HG02763 (cell line): ENCODE measurements at regions not wholly inside any gene's neighbourhood (a gene's known extent, or its start where the extent isn't known, plus 50 kb on each side); places are given as distances from the start of the nearest gene placed in this dataset.

Experiments used
- ATAC-seq: cut with Tn5 transposase; IDR thresholded peaks from one replicate; pipeline ENCODE4 v1.9.1; 2021; ENCODE audit warnings: mild to moderate bottlenecking, moderate library complexity; ENCODE audit not compliant: unreplicated experiment

DNA sequence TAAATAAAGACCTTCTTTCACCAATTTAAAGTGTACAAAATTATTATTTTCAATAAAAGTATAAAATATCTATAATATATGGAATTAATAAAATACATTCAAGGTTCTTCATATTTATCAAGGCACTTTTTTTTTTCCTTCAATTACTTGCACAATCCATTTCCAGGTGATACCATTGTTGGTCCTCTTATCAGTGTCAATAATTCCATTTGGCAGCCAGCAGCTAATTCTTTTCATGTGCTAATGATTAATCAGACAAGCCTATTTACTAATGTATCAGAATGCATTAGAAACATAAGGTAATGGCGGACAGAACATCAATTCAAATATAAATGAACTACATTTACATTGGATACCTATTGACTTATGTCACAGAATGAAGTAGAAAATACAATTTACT is 622.2 kb downstream of the TOX3 start:
- no peak for ATAC-seq

DNA sequence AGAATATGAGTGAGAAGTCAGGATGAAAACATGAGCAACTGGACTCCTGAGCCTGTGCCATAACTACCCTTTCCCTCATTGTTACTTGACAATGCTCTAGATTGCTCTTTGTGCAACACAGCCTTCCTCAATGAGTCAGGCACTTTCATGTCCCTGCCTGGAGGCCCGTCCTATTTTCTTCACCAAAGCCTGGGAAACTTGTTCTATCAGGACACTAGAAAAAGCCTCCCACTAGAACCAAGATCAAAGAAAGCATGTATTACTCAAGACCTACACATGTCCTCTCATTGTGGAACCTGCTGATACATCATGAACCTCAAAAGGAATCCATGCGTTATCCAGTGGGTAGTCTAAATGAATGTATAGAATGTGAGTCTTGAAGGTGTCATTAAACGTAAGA is 624.5 kb downstream of the TOX3 start:
- ATAC-seq, result no peak

DNA sequence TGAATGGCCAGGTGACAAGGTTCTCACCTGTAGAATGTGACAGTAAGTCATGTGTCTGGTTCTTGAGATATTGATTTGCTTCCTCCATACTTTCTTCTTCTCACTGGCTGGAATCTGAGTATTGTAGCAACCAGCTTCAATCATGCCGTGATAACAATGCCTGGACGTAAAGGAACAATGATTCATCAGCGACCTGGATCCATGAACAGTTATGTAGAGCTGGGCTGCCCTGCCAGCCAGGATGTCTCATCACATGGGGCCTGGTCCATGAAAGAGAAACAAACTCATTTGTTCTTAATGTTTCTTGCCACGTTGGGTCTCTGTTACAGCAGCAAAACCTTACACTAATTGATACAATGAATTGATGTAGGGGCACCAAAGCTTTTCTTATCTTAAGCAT is 627.2 kb downstream of the TOX3 start:
- ATAC-seq, result no peak

DNA sequence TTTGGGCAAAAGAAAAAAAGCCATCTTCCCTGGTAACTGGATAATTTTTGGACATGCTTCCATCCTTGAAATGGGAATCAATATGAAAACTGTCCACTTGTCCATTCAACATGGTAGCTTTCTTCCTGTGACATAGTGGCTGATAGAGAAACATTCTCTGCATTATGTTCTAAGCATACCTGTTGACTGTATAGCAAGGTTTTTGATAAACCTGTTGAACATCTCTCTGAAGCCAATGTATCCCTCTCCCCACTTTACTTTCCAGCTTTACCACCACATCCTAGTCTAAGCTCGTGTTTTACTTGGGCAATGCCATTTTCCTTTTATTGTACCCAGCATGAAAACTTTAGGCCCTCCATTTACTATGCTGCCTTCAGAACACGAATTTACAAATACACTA is 630.1 kb downstream of the TOX3 start:
- no peak for ATAC-seq

DNA sequence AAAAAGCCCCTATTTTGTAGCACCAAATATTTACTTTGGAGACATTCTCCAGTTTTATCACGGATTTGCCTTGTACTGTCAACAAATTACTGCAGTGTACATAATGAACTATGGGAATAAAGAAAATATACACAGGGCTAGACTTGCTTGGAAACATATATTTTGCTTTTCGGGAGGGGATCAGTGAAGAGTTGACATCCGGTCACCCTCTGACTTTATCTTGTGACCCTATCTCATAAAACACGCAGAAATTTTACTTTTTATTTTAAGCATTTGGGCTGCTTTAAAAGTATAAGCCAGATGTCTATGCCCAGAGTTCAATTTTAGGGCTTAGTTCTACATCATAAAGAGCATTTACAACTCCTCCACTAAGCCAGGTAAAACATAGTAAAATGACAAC is 630.7 kb downstream of the TOX3 start:
- ATAC-seq, result no peak

DNA sequence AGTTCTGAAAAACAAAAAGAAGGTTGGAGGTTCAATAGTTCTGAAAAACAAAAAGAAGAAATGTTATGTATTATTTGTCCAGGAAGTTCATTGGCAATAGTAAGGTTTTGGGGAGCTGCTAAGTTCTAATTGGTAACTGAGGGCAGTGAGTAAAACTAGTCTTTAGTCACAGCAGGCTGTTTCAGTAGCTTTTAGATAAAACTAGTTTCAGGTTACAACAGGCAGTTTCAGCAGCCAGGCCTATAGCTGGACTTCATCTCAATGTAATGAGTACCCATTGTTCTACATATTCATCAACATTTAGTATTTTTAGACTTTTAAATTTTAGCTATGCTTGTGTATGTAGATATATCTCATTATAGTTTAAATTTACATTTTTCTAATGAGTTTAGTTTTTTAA is 639.3 kb downstream of the TOX3 start:
- no peak for ATAC-seq

DNA sequence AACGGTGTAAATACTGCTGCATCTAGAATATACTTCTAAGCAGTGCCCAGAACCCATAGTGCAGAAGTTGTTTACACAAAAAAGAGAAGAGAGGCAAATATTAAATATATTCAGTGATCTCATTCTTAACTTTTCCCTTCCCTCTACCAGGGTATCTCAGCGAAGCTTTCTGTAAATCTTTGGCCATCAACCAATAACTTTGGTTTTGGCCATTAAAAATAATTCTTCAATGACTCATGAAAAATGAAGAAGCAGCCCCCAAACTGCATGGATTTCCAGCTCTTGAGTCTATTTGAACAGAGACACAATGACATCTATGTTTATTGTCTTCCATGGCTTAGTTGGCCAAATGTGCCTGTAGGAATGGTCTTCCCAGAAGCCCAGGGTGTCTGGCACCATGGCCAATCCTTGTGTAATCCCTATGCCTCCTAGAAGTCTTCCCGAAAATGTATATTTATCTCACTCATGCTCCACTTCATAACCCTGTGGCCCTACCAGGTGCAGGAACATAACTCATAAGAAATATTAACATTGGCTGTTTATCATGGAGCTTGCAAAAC is 646.6 kb downstream of the TOX3 start:
- ATAC-seq, result no peak

DNA sequence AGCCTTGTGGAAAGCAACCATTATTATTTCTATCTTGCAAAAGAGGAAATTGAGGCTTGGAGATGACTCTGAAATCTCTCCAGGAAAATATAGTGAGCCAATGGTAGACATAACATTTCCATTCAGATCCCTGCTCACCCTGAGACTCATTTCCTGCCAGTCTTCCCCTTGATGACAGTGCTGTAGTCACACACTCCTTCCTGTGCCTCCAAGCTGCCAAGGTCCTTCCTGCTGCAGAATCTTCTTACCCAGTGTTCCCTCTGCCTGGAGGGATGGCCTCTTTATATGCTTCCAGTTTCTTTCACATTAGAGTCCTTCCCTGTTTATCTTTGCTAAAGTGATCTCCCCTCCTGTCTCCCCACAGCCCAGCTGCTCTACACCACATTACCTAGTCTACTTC is 648.1 kb downstream of the TOX3 start:
- no peak for ATAC-seq

DNA sequence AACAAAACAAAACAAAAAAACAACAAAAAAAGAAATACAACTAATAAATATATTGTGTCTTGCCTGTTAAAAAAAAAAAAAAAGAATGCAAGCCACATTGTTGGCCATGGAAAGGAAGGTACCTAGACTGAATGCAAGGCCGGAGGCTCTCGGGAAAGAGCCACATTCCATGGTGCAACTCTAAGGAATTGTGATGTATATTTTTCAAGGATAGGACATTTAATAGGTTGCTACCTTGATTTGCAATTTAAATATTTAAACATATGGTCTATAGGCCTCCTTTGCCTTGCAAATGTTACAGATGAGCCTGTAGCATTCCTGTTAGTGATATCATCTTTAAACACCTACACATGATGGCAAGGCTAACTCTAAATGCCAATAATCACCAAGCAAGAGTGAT is 650.9 kb downstream of the TOX3 start:
- ATAC-seq, result no peak

DNA sequence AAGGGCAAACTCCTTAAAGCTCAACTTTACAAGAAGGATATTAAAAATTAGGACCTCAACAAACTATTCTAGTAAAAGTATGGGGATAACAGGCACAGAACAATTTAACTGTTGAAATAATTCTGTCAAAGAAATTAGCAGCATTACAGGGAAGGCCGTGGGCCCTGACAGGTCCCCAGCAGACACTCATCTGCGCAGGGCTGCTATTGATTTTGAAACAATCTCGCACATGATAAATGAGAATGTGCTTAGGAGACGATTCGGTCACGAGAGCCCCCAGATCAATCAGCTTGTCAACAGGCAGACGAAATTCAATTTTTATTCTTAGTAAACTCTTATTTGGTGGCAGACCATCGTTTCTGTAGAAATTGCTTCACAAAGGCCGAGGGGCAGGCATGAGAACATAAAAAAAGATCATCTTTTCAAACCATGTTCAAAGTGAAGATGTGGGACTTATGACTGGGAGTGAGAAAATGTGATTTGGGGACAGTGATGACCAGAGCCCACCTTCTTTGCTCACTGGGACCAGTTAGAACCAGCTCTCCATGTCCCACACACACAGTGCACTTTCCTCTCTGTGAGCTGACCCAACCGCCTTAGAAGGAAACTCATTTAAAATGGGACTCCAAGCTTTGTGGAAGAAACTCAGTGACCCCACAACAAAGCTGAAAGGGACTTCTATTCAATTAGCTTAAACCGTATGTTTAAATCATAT is 654.5 kb downstream of the TOX3 start:
- ATAC-seq, result no peak

DNA sequence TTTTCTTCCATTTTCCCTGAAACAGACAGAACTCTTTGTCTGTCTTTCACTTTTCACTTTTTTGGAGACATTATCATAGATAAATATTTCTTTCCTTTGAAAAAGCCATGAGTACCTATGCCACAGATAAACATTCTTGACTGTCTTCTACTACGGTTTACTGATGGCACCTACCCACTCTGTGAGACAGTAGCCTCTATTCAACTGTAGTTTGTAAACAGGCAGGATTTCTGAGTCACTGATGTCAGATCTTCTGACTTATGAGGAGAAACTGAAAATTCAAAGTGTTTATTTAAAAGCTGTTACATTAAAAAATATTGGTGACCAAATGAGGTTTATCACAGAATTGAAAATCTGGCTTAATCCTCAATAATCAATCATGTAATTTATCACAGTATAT is 658.4 kb downstream of the TOX3 start:
- no peak for ATAC-seq

DNA sequence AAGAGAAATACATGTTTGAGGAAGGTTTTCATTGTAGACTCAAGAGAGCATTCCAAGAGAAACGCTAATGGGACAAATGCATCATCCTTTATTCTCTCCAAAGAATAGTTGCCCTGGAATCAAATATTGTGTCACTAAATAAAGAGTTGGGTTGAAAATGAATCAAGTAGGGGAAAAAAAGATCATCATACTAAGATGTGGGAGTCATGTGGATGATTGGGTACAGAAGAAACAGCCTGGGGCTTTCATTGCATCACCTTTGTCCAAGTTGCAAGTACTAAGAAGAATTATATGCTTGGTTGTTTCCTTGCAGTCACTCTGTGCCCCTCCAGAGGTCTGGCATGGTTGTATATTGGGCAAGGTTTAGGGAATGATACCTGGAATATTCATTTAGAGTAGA is 658.9 kb downstream of the TOX3 start:
- no peak for ATAC-seq

DNA sequence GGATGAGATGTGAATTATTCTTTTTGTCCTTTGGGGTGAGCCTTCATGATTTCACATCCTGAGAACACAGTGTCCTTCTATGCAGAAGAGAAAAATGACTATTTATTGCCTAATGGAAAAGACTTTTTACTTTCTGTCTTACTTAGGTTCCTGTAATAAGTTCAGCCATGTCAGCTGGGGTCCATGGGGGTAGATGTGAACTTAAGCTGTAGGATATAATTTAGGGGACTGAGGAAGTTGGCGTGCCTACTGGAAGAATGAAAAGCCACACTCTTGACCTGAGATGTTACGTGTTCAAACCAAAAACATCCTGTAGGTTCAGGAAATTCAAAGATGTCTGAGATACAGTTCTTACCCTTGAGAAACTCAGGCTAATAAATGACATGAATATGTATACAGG is 660.5 kb downstream of the TOX3 start:
- no peak for ATAC-seq

DNA sequence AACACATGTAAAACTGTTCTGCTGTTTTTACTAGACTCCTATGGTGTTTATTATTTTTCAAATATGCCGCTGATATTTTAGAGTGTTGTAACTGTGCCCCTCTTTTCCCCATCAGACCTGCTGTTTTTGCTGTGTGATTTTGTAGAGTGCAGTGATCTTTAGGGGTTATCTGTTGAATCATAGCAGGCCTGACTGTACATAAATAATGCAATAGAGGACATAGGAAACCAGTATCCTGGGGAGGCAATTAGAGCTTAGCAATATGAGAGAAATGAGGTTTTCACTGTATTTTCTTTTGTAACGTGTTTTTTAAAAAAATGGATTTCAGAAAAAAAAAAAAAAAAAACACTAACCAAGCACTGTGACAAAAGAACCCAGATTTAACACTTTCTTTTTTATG is 662.2 kb downstream of the TOX3 start:
- ATAC-seq, result no peak

DNA sequence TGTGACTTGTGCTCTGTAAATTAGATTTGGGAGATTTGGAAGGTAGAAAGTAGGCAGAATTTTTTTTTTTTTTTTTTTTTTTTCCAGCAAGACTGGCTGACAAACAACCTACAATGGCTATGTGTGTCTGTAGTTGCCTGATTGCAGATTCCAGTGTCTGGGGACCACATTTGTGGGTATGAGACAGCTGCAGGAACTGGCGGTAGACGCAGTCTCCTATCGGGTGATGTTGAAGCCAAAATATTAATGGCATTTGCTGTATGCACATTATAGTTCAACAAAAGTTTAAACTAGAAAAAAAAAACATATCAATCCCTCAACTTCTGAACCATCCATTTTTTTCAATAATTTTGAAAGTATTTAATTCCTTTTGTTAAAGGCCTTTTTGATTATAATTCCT is 665.2 kb downstream of the TOX3 start:
- ATAC-seq, result no peak

DNA sequence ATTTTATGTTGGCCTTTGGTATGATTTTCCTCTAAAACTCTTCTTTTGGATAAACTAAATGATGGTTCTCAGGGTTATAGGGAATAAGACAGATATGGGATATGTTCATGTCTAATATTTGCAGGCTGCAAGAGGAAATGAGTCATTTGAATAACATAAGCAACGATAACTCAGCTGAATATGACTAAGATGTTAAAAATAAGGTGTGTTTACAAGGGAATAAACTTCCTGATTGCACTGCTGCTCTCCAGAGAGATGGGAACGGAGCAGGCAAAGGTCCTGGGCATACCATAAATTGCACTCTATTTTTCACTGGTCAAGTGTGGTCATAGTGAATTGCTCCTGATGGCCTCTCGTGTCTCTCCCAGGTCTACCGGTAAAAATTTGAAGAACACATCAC is 666.2 kb downstream of the TOX3 start:
- no peak for ATAC-seq

DNA sequence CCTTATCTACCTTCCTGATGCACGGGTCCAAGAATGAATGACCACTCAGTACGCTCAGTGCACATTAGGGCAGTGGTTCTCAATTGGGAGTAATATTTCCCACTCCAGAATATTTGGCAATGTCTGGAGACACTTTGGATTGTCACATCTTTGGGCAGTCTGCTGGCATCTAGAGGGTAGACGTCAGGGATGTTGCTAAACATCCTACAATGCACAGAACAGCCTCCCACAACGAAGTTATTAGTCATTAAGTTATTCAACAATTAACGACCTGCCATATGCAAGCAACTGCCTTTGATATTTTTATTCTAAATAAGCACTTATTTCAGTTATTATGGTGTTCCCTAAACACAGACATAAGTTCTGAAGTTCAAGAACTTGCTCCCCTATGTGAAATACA is 669.3 kb downstream of the TOX3 start:
- ATAC-seq, result no peak

DNA sequence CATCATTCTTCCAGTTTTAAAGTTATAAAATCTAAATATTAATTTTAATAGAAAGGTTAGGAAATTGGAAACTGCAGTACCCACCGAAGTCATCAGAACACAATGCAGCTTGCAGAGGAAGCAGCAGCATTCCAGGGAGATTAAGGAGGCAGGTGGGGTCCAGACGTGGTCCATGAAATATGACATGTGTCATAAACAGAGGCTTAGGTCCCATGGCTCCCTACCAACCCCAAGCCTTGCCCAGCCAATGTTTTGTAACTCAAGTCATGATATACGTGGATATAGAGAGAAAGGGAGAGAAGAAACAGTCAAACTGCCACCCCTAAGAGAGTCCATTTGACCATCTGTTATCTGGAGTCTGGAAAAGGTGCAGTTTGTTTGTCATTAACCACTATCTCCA is 670.0 kb downstream of the TOX3 start:
- ATAC-seq, result no peak

DNA sequence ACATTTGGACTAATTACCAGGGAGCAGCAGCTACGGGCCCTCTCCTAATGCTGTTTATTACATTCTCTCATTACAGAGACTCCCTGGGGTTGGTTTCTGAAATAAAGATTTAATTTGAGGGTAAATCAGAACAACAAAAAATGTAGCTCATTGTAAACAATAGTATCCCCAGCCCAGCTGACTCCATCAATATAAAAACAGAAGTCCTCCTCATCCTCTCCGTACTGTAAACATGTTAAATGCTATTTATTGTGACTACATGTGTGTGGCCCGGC is 670.4 kb downstream of the TOX3 start:
- no peak for ATAC-seq

DNA sequence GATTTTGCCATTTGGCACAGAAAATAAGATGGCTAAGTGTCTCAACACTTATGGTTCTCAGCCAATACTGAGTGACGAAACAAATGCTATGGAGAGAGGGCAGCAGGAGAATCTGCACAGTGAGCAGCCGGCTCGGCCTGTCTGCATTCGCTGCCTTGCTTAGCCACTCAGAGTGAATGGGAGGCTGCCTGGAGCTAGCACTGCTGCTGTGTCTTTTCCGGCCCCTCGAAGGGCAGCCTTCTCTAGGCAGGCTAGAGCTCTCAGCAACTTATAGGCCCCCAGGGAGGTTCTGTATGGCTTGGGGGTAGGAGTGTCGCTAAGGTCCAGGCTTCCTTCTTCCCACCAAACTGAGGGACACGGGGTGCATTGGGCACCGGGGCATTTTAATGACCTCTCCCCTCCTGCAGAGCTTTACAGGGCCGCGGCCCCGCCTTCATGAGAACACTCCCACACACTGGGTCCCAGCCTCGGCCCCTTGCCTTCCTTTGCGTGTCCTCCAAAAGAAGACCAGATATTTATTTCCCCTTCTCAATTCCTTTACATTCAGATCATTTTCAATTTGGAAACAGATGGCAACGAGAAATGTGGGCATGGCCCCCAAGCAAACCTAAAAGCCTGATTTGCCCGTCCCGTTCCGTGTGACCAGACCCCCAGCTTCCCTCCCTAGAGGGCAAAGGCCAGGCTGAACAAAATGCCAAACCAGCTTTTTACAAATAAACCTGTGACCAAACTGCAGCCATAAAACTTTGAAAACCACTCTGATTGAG is 670.9 kb downstream of the TOX3 start:
- ATAC-seq, result no peak

DNA sequence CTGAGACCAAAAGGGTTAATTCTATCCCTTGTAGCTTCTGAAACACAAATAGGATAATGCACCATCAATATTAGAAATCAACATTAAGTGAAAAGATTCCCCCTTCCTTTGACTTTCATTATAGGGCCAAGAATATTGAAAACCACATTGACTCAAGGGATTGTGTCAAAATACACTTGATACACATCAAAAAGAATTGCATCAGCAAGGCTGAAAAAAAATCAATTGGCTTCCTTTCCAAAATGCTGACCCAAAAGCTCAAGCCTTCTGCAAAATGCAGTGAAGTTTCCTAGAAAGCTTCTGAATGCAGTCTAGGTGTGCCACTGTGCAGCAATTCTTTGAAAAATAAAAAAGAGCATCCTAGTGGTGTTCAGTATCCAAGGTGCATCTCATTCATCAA is 674.4 kb downstream of the TOX3 start:
- no peak for ATAC-seq

DNA sequence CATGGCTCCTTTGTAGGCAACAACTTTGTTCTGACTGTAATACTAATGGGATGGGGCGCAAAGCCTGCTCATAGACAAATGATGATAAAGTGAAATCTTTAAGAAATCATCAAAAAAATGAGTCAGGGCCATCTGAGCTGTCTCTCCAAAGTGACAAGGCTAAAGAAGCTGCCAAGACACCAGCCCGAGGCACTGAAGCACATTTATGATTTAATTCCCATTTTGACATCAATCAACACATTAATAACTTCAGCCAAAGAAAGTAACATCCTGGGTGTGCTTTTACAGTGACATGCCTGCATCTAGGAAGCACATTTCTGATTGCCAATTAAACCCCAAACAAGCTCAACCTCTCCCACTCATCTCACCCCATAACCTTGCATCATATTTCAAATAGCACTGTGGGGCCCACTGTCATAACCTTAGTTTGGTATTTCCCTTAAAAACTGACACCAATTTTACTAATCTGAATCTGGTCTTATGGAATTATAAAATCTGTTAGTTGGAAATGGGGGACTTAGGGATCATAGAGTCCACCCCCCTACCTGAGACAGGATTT is 676.6 kb downstream of the TOX3 start:
- ATAC-seq, result no peak
